GM18873 (cell line): ENCODE measurements at regions not wholly inside any gene's neighbourhood (a gene's known extent, or its start where the extent isn't known, plus 50 kb on each side); places are given as distances from the start of the nearest gene placed in this dataset.

Experiments
- ATAC-seq: cut with Tn5 transposase; IDR thresholded peaks from one replicate; pipeline ENCODE4 v1.9.1; 2021; ENCODE audit warnings: mild to moderate bottlenecking, moderate library complexity, moderate number of reproducible peaks; ENCODE audit not compliant: unreplicated experiment, low FRiP score

- no peak for ATAC-seq
Observed at GRCh38 chr5:96052374-96052773, 90.7 kb upstream of the ELL2 start.

DNA sequence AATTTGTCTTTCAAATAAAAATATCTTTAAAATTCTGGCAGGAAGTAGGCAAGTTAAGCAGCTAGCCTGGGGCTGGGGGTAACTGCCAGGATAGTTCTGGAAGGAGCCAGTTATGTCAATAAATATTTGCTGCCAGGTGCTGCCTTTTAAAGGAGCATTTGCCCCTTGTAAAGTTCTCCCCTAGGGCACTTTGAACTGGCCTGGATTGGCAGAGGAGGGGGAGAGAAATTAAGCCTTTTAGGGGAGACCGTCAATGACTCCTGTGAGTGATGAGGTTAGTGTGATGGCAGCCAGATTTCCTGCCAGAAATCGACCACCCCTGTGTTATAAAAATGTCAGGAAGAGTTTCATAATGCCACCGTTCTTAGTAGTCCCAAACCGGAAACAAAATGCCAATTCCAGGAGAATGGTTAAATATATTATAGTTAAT, 89.8 kb upstream of the ELL2 start:
- no peak for ATAC-seq

- no peak for ATAC-seq
Observed at GRCh38 chr5:96050273-96050880, 88.7 kb upstream of the ELL2 start.

GRCh38 chr5:96049398-96050272, 88.0 kb upstream of the ELL2 start:
- no peak for ATAC-seq

DNA sequence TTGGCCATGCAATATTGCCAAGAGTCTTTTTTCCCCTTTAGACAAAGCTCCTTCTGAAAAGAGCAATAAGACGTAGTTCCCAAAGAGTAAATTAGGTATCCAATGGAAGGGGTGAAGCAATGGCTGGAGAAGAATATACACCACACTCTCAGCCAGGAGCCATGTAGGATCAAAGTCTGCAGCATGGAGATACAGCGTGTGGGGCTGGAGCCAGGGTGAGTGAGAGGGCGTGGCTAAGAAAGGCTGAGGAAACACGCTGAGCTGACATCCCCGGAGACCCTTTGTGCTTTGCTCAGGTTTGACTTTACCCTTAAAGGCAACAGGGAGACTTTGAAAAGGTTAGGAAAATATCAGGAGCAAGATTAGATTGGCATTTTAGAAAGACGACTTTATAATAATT, 87.1 kb upstream of the ELL2 start:
- ATAC-seq, result no peak

DNA sequence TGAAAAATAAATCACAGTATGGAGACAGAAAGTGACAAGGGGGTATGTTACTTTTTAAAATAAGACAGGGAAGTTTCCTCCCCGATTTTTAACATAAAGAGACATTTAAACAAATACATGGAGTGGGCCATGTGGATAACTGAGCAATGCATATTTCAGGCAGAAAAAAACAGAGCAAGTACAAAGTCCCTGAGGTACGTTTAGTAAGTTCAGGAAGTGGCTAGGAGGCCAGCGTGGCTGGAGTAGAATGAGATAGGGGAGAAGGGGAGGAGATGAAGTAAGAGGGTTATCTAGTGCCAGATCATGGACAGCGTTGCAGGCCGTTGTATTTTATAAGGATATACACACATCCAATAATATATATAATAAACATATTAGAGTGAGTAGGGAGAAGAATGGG, 84.2 kb upstream of the ELL2 start:
- no peak for ATAC-seq

DNA sequence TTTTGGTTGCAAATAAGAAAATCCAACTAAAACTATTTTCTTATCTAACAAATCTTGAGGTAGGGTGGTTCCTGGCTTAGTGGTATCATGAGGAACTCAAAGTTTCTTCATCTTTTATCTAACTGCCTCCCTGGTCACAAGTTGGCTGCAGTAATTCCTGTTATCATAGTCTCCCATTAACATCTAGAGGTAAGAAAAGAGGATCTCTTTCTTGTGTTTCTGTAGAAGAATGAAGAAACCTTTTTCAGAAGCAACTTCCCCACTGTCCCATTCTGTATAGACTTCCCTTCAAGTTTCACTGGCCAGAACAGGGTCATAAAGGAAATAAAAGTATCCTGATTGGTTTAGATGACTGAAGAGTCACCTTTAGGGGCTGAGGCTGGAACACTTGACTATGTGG, 81.8 kb upstream of the ELL2 start:
- ATAC-seq, result no peak

GRCh38 chr5:96037128-96037527, 75.5 kb upstream of the ELL2 start:
- no peak for ATAC-seq

DNA sequence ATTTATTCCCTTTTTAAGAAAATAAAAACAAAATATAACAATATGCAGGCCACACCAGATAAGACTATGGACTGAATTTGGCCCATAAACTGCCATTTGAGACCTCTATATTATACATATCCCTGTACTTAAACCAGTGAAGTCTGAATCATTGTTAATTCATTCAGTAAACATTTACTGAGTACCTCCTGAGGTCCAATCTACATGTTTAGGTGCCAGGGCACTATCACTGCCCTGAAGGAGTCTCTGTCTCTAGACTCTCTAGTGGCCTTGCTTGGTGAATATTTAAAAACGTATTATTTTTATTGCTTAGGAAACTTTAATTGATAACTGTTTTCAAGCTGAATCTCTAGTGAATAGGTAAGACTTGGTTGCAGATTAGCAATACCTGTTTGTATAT, 74.7 kb upstream of the ELL2 start:
- no peak for ATAC-seq

- ATAC-seq, result no peak
Observed at GRCh38 chr5:96035796-96036195, 74.1 kb upstream of the ELL2 start.

DNA sequence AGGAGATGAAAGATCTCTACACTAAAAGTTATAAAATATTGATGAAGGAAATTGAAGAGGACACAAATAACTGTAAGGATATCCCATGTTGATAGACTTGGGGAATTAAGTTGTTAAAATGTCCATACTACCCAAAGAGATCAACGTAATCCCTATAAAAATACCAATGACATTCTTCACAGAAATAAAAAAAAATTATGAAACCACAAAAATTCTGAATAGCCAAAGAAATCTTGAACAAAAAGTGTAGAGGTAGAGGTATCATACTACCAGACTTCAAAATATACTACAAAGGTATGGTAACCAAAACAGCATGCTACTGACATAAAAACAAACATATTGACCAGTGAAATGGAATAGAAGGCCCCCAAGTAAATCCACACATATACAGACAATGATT, 71.5 kb upstream of the ELL2 start:
- ATAC-seq, result no peak

- no peak for ATAC-seq
Observed at GRCh38 chr5:96031811-96032261, 70.2 kb upstream of the ELL2 start.

- no peak for ATAC-seq
Observed at GRCh38 chr5:96031180-96031579, 69.5 kb upstream of the ELL2 start.

DNA sequence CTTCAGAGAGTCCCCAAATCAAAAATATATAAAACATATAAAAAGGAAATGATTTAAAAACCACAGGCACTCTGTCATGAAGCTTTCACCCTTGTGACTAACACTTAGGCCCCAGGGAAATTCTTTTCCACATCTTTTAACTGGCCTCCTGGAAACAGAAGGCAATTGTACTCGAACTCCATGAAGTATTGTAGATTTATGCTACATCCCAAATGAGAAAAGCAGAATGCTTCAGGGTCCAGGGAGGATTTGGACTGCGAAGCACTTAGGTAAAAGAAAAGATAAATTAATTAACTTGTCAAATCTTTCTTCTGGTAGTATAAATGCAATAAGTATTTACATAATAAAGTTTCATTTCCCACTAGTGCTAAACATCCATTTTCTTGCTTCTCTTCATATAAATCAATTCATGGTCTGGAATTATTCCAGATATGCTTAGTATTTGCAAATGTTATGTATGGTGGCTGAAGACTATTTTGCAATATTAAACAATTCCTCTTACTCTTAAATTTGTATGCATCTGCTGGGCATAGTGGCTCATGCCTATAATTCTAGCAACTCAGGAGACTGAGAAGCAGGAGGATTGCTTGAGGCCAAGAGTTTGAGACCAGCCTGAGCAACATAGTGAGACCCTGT, 64.9 kb upstream of the ELL2 start:
- no peak for ATAC-seq

- no peak for ATAC-seq
Observed at GRCh38 chr5:96024683-96025475, 63.2 kb upstream of the ELL2 start.

DNA sequence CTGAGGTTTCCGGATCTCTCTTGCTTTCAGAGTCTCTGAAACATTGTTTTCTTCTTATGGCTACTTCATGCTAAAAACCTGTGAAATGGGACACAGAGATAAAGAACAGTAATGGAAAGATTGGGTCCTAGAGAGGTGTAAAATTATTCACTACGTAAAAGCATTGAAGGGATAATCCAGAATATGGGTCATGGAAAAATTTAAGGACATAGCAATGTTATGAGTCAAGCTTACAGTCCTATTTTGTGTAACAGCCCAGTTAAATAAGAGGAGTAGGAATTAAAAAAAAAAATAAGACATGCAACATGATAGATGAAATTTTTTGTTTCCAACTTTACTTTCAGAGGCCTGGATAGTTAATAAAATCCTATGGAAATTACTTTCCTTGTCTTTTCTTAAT, 61.9 kb upstream of the ELL2 start:
- no peak for ATAC-seq

DNA sequence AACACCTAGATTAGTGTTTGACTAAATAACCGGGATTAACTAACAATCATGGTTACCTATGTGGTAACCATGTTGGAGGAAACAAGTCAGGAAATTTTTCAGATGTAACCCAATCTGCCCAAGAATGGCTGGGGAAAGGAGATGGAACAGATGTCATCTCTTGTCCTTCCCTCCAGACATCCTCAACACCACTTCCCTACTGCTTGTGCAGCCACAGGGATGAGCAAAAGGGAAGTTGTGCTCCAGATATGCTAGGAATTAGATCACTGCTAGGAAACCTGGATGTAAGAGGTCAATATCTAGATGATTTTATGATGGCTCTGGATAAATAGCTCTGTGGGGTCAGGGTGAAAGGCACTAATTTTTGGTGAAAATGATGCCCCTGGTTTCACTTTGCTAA, 61.3 kb upstream of the ELL2 start:
- no peak for ATAC-seq

DNA sequence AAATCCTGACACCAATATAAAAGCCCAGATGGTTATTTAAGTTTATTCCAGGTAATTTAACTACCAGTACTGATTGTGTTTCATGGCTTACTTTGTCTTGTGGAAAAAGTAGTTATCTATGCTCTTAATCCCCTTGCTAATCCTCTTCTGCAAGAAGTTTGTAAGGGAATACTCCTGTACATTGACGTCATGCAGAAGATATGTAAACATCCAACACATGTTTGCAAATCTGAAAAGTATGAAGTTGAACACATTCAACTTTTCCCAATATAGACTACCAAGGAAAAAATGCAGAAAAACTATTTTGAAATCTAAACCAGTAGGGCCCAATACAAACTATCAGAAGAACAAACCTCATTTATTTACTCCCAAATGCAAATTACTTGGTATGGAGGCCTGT, 56.3 kb upstream of the ELL2 start:
- no peak for ATAC-seq

DNA sequence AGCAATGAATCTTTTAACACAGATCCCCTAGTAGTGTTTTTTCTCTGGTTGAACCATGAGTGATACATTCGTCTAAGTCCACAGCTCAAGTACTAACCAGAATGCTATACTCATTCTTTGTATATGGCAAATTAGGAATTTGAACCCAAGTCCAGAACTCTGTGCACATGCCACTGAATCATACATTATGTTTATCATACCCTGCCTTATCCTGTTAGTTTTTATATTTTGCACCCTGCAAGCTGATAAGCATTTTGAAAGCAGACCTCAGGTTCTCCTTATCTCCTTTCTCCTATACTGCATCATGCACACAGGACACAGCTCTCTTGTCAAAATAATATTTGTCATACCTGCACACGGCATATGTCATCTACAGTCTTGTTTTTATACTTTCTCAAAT, 54.6 kb upstream of the ELL2 start:
- no peak for ATAC-seq

DNA sequence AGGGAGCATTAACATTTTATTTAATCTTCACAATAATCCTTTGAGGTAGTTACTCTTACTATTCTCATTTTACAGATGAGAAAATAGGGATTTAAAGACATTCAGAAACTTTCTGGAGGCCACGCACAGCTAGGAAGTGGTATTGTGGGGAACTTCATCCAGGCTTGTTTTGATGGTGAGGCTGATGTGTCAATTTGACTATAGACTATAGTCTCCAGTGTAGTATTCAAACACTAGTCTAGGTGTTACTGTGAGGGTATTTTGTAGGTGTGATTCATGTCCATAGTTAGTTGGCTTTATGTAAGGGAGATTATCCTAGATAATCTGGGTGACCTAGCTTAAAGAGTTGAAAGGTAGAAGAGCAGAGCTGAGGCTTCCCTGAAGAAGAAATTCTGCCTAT, 54.1 kb upstream of the ELL2 start:
- ATAC-seq, result no peak

GRCh38 chr5:96014395-96014794, 52.7 kb upstream of the ELL2 start:
- no peak for ATAC-seq
